Activated naive CD8-positive, alpha-beta T cell treated with anti-CD3 and anti-CD28 coated beads, Interleukin-2, amount 50 U/mL, for 24 hours (primary cell): ENCODE measurements at regions not wholly inside any gene's neighbourhood (a gene's known extent, or its start where the extent isn't known, plus 50 kb on each side); places are given as distances from the start of the nearest gene placed in this dataset.

Source experiments
- ATAC-seq: fragments of 150-1000 bp; cut with Tn5 transposase; one replicate; pipeline ENCODE4 v1.10.0; 2021
- DNase-seq: peaks from one replicate; pipeline ENCODE4 v3.0.0; 2021
- H3K27ac Mint-ChIP-seq: one replicate; pipeline ENCODE4 v1.8.0; 2021; ENCODE audit warnings: mild to moderate bottlenecking, mixed read lengths
- H3K27me3 Mint-ChIP-seq: one replicate; pipeline ENCODE4 v1.8.0; 2021; ENCODE audit warnings: mixed read lengths
- H3K36me3 Mint-ChIP-seq: one replicate; pipeline ENCODE4 v1.8.0; 2021; ENCODE audit warnings: low read depth, mixed read lengths
- H3K4me1 Mint-ChIP-seq: one replicate; pipeline ENCODE4 v1.8.0; 2021; ENCODE audit warnings: mixed read lengths
- H3K4me3 Mint-ChIP-seq: one replicate; pipeline ENCODE4 v1.8.0; 2021; ENCODE audit warnings: mild to moderate bottlenecking, moderate library complexity, mixed read lengths
- H3K9me3 Mint-ChIP-seq: one replicate; pipeline ENCODE4 v1.8.0; 2021; ENCODE audit warnings: mixed read lengths

- Mint-ChIP-seq H3K27ac (no peak overlapping the region), H3K4me3 (no peak overlapping the region), H3K36me3 (no peaks in the 10 kb centered on the region), H3K4me1 (no peaks in the 10 kb centered on the region), H3K9me3 (no peaks in the 10 kb centered on the region), H3K27me3 (peaks cover 11% of the 10 kb centered on the region)
- no peak for DNase-seq
- peak; percentile 45 for ATAC-seq
Measured at GRCh38 chr16:86317813-86318650, 192.3 kb upstream of the FOXF1 start.

- no peak for ATAC-seq
- Mint-ChIP-seq H3K4me3 (no peak overlapping the region), H3K27ac (no peak overlapping the region), H3K4me1 (no peaks in the 10 kb centered on the region), H3K36me3 (no peaks in the 10 kb centered on the region), H3K9me3 (no peaks in the 10 kb centered on the region), H3K27me3 (peaks cover 11% of the 10 kb centered on the region)
- no peak for DNase-seq
Measured at GRCh38 chr16:86319585-86320236, 190.6 kb upstream of the FOXF1 start.

- no peak for DNase-seq
- ATAC-seq, result no peak
- Mint-ChIP-seq H3K9me3 (no peaks in the 10 kb centered on the region), H3K4me1 (no peaks in the 10 kb centered on the region), H3K27me3 (peaks cover 11% of the 10 kb centered on the region), H3K4me3 (no peak overlapping the region), H3K36me3 (no peaks in the 10 kb centered on the region), H3K27ac (no peak overlapping the region)
Measured at GRCh38 chr16:86320237-86320595, 190.1 kb upstream of the FOXF1 start.

- Mint-ChIP-seq H3K27ac (no peak overlapping the region), H3K36me3 (no peaks in the 10 kb centered on the region), H3K9me3 (no peaks in the 10 kb centered on the region), H3K4me1 (no peaks in the 10 kb centered on the region), H3K27me3 (peaks cover 11% of the 10 kb centered on the region), H3K4me3 (no peak overlapping the region)
- no peak for DNase-seq
- no peak for ATAC-seq
Measured at GRCh38 chr16:86321491-86321890, 188.8 kb upstream of the FOXF1 start.

GRCh38 chr16:86322283-86322682 lies 188.0 kb upstream of the FOXF1 start:
- Mint-ChIP-seq H3K9me3 (no peaks in the 10 kb centered on the region), H3K4me3 (no peak overlapping the region), H3K27ac (no peak overlapping the region), H3K4me1 (no peaks in the 10 kb centered on the region), H3K27me3 (peaks cover 12% of the 10 kb centered on the region), H3K36me3 (no peaks in the 10 kb centered on the region)
- ATAC-seq (no peak), DNase-seq (no peak)

- no peaks in the 10 kb centered on the region for H3K36me3 Mint-ChIP-seq
- no peak for ATAC-seq
Measured at GRCh38 chr16:86322806-86323205, 187.5 kb upstream of the FOXF1 start.

GRCh38 chr16:86324320-86324719 lies 186.0 kb upstream of the FOXF1 start:
- DNase-seq (no peak), ATAC-seq (no peak)
- no peak overlapping the region for H3K27ac Mint-ChIP-seq
- peaks cover 2% of the 10 kb centered on the region for H3K4me1 Mint-ChIP-seq
- no peaks in the 10 kb centered on the region for H3K9me3 Mint-ChIP-seq
- H3K4me3 Mint-ChIP-seq, result no peak overlapping the region
- peaks cover 16% of the 10 kb centered on the region for H3K27me3 Mint-ChIP-seq
- H3K36me3 Mint-ChIP-seq, result no peaks in the 10 kb centered on the region

More at GRCh38 chr16:86322806-86323205, 187.5 kb upstream of the FOXF1 start:
- H3K27me3 Mint-ChIP-seq, result peaks cover 14% of the 10 kb centered on the region
- DNase-seq, result no peak
- no peak overlapping the region for H3K4me3 Mint-ChIP-seq
- H3K9me3 Mint-ChIP-seq, result no peaks in the 10 kb centered on the region
- no peaks in the 10 kb centered on the region for H3K4me1 Mint-ChIP-seq
- no peak overlapping the region for H3K27ac Mint-ChIP-seq

- Mint-ChIP-seq H3K27ac (no peak overlapping the region), H3K36me3 (no peaks in the 10 kb centered on the region), H3K27me3 (peaks cover 21% of the 10 kb centered on the region), H3K4me1 (peaks cover 2% of the 10 kb centered on the region), H3K4me3 (no peak overlapping the region), H3K9me3 (no peaks in the 10 kb centered on the region)
- DNase-seq (no peak), ATAC-seq (no peak)
Measured at GRCh38 chr16:86325360-86325759, 185.0 kb upstream of the FOXF1 start.

GRCh38 chr16:86325895-86326294 lies 184.4 kb upstream of the FOXF1 start:
- Mint-ChIP-seq H3K27me3 (peaks cover 21% of the 10 kb centered on the region), H3K4me1 (peaks cover 2% of the 10 kb centered on the region)
- no peak for DNase-seq

GRCh38 chr16:86327321-86327720 lies 183.0 kb upstream of the FOXF1 start:
- no peak overlapping the region for H3K4me3 Mint-ChIP-seq
- H3K4me1 Mint-ChIP-seq, result peaks cover 2% of the 10 kb centered on the region
- no peak overlapping the region for H3K27ac Mint-ChIP-seq
- H3K36me3 Mint-ChIP-seq, result no peaks in the 10 kb centered on the region
- peaks cover 17% of the 10 kb centered on the region for H3K27me3 Mint-ChIP-seq
- DNase-seq, result no peak
- ATAC-seq, result no peak
- H3K9me3 Mint-ChIP-seq, result no peaks in the 10 kb centered on the region

More at GRCh38 chr16:86325895-86326294, 184.4 kb upstream of the FOXF1 start:
- Mint-ChIP-seq H3K9me3 (no peaks in the 10 kb centered on the region), H3K36me3 (no peaks in the 10 kb centered on the region), H3K27ac (no peak overlapping the region), H3K4me3 (no peak overlapping the region)
- ATAC-seq, result no peak

- H3K27ac Mint-ChIP-seq, result no peak overlapping the region
- H3K4me1 Mint-ChIP-seq, result peaks cover 2% of the 10 kb centered on the region
- H3K27me3 Mint-ChIP-seq, result peaks cover 25% of the 10 kb centered on the region
- no peak overlapping the region for H3K4me3 Mint-ChIP-seq
- ATAC-seq (no peak), DNase-seq (no peak)
- no peaks in the 10 kb centered on the region for H3K9me3 Mint-ChIP-seq
- H3K36me3 Mint-ChIP-seq, result no peaks in the 10 kb centered on the region
Measured at GRCh38 chr16:86330906-86331305, 179.4 kb upstream of the FOXF1 start.

GRCh38 chr16:86334079-86334635 lies 176.2 kb upstream of the FOXF1 start:
- Mint-ChIP-seq H3K9me3 (no peaks in the 10 kb centered on the region), H3K4me1 (no peaks in the 10 kb centered on the region), H3K4me3 (no peak overlapping the region), H3K27me3 (peaks cover 26% of the 10 kb centered on the region), H3K36me3 (no peaks in the 10 kb centered on the region), H3K27ac (no peak overlapping the region)
- DNase-seq (no peak), ATAC-seq (no peak)

- Mint-ChIP-seq H3K27ac (no peak overlapping the region), H3K4me1 (no peaks in the 10 kb centered on the region), H3K4me3 (no peak overlapping the region), H3K9me3 (no peaks in the 10 kb centered on the region), H3K36me3 (no peaks in the 10 kb centered on the region), H3K27me3 (peaks cover 23% of the 10 kb centered on the region)
- no peak for ATAC-seq
- DNase-seq, result no peak
Measured at GRCh38 chr16:86335266-86336172, 174.8 kb upstream of the FOXF1 start.

- no peak overlapping the region for H3K4me3 Mint-ChIP-seq
- peaks cover 2% of the 10 kb centered on the region for H3K4me1 Mint-ChIP-seq
- H3K9me3 Mint-ChIP-seq, result no peaks in the 10 kb centered on the region
- ATAC-seq (no peak), DNase-seq (no peak)
- peaks cover 30% of the 10 kb centered on the region for H3K27me3 Mint-ChIP-seq
- no peaks in the 10 kb centered on the region for H3K36me3 Mint-ChIP-seq
- H3K27ac Mint-ChIP-seq, result no peak overlapping the region
Measured at GRCh38 chr16:86337138-86337537, 173.2 kb upstream of the FOXF1 start.
